Common myeloid progenitor, CD34-positive (primary cell): ENCODE measurements at regions not wholly inside any gene's neighbourhood (a gene's known extent, or its start where the extent isn't known, plus 50 kb on each side); places are given as distances from the start of the nearest gene placed in this dataset.

ENCODE experiments used
- CTCF ChIA-PET: fragments of 350-600 bp; sonication (Branson Sonifier 250); formaldehyde crosslinking; loops from one replicate; lab custom pipeline; 2021; ENCODE audit warnings: antibody characterized with exemption; lab: Charles Lee
- POLR2A ChIA-PET: fragments of 350-600 bp; sonication (Branson Sonifier 250); formaldehyde crosslinking; loops from one replicate; lab custom pipeline; 2021; ENCODE audit warnings: antibody characterized with exemption; lab: Charles Lee
- DNase-seq, 3 donors: peaks; one replicate each; pipeline versions ENCODE4 v3.0.0 to v3.0.0-alpha.2; 2013
- H3K27ac ChIP-seq, 2 experiments: 1 replicate in 1 of 2; 2 replicates in 1 of 2; pipeline ENCODE4 v1.7.0; 2013; ENCODE audit warnings: inconsistent platforms in 2 of 2, low read length in 2 of 2, mild to moderate bottlenecking in 2 of 2, low read depth in 1 of 2, moderate library complexity in 1 of 2; ENCODE audit not compliant: severe bottlenecking in 2 of 2, insufficient read depth in 1 of 2, poor library complexity in 1 of 2
- H3K27me3 ChIP-seq, 5 experiments: replicated peaks in 2 of 5; 1 replicate in 3 of 5; 2 replicates in 2 of 5; pipeline versions ENCODE4 v1.6.1 to v1.7.0; 2013; ENCODE audit warnings: low read length in 4 of 5, mild to moderate bottlenecking in 2 of 5, moderate library complexity in 2 of 5, inconsistent platforms in 1 of 5; ENCODE audit not compliant: insufficient read depth in 5 of 5, control insufficient read depth in 4 of 5
- H3K36me3 ChIP-seq, 4 experiments: 1 replicate in 2 of 4; 2 replicates in 2 of 4; pipeline versions ENCODE4 v1.6.1 to v1.7.0; 2013; ENCODE audit warnings: low read length in 3 of 4, control low read depth in 1 of 4, mild to moderate bottlenecking in 1 of 4; ENCODE audit not compliant: control insufficient read depth in 4 of 4, insufficient read depth in 4 of 4
- H3K4me1 ChIP-seq, 4 experiments: 1 replicate in 3 of 4; 2 replicates in 1 of 4; pipeline versions ENCODE4 v1.6.1 to v1.7.1; 2013; ENCODE audit warnings: low read length in 3 of 4, mild to moderate bottlenecking in 3 of 4, control low read depth in 1 of 4, inconsistent platforms in 1 of 4, moderate library complexity in 1 of 4; ENCODE audit not compliant: control insufficient read depth in 4 of 4, insufficient read depth in 4 of 4; ENCODE audit errors: control extremely low read depth in 1 of 4
- H3K4me3 ChIP-seq, 7 experiments: 1 replicate in 4 of 7; 2 replicates in 3 of 7; pipeline versions ENCODE4 v1.5.1 to v1.7.0; 2013; ENCODE audit warnings: mild to moderate bottlenecking in 7 of 7, low read length in 6 of 7, moderate library complexity in 6 of 7, inconsistent platforms in 2 of 7, low read depth in 2 of 7, control low read depth in 1 of 7; ENCODE audit not compliant: insufficient read depth in 4 of 7, control insufficient read depth in 1 of 7; ENCODE audit errors: extremely low read depth in 1 of 7
- H3K9me3 ChIP-seq, 5 experiments: 1 replicate in 4 of 5; 2 replicates in 1 of 5; pipeline versions ENCODE4 v1.6.1 to v1.7.1; 2013; ENCODE audit warnings: low read length in 4 of 5, mild to moderate bottlenecking in 2 of 5, inconsistent platforms in 1 of 5, low read depth in 1 of 5, moderate library complexity in 1 of 5; ENCODE audit not compliant: control insufficient read depth in 4 of 5, insufficient read depth in 2 of 5; ENCODE audit errors: control extremely low read depth in 1 of 5
- WGBS: methylation state at CpG from one replicate; pipeline ENCODE4 v1.1.5; 2013; ENCODE audit not compliant: insufficient coverage; 5-methylcytosine and 5-hydroxymethylcytosine counted together

DNA sequence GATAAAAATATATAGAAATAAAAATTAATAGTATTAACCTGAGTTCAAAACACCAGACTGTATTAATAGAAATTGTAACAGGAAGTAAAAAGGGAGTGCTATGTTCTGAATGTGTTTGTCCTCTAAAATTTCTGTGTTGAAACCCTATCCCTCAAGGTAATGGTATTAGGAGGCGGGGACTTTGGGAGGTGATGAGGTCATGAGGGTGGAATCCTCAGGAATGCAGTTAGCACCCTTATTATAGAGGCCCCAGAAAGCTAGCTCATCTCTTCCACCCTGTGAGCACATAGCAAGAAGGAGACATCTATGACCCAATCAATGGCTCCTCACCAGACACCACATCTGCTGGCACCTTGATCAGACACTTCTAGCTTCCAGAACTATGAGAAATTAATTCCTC is 124.5 kb downstream of the CMPK2 start:
- Histone ChIP-seq H3K9me3 (peaks cover 0 to 1% (median 0%) of the 10 kb centered on the region in 5 experiments), H3K4me1 (no peaks in the 10 kb centered on the region), H3K27me3 (peaks cover 0 to 6% (median 0%) of the 10 kb centered on the region in 5 experiments), H3K36me3 (no peaks in the 10 kb centered on the region), H3K27ac (no peak overlapping the region), H3K4me3 (no peak overlapping the region)
- WGBS, result 100% methylated on average over 1 of the region's 1 CpG
- ChIA-PET CTCF (no interaction called here), POLR2A (no interaction called here)
- DNase-seq, result no peak

- Histone ChIP-seq H3K9me3 (peaks cover 0 to 1% (median 0%) of the 10 kb centered on the region in 5 experiments), H3K36me3 (no peaks in the 10 kb centered on the region), H3K4me1 (no peaks in the 10 kb centered on the region), H3K27ac (no peak overlapping the region), H3K4me3 (no peak overlapping the region), H3K27me3 (peaks cover 0 to 7% (median 4%) of the 10 kb centered on the region in 5 experiments)
- DNase-seq, result no peak
- POLR2A ChIA-PET, result no interaction called here
- WGBS, result no CpG with 5 or more reads among the region's 4 CpGs
- CTCF ChIA-PET, result no interaction called here
Measured at GRCh38 chr2:6744038-6744437, 121.7 kb downstream of the CMPK2 start.

GRCh38 chr2:6747433-6747832 is 118.3 kb downstream of the CMPK2 start:
- ChIA-PET POLR2A (no interaction called here), CTCF (no interaction called here)
- H3K27ac ChIP-seq, result no peak overlapping the region
- no peak for DNase-seq
- H3K4me1 ChIP-seq, result no peaks in the 10 kb centered on the region
- no peak overlapping the region for H3K4me3 ChIP-seq
- no peaks in the 10 kb centered on the region for H3K36me3 ChIP-seq
- H3K9me3 ChIP-seq, result peaks cover 0 to 1% (median 0%) of the 10 kb centered on the region in 5 experiments
- no CpG with 5 or more reads among the region's 1 CpG for WGBS
- peaks cover 6 to 20% (median 8%) of the 10 kb centered on the region in 5 experiments for H3K27me3 ChIP-seq

- peaks cover 6 to 20% (median 10%) of the 10 kb centered on the region in 5 experiments for H3K27me3 ChIP-seq
- no peak for DNase-seq
- WGBS, result 66% methylated on average over 5 of the region's 8 CpGs
- no peak overlapping the region for H3K4me3 ChIP-seq
- no peak overlapping the region for H3K27ac ChIP-seq
- H3K36me3 ChIP-seq, result no peaks in the 10 kb centered on the region
- H3K4me1 ChIP-seq, result no peaks in the 10 kb centered on the region
- peaks cover 0 to 1% (median 0%) of the 10 kb centered on the region in 5 experiments for H3K9me3 ChIP-seq
- ChIA-PET POLR2A (interaction anchor here (0.6 kb wide), 1 partner anchor 56 kb away, joined by 8 read pairs; no protein-coding TSS in a partner anchor), CTCF (no interaction called here)
Measured at GRCh38 chr2:6748406-6749067, 117.2 kb downstream of the CMPK2 start.

DNA sequence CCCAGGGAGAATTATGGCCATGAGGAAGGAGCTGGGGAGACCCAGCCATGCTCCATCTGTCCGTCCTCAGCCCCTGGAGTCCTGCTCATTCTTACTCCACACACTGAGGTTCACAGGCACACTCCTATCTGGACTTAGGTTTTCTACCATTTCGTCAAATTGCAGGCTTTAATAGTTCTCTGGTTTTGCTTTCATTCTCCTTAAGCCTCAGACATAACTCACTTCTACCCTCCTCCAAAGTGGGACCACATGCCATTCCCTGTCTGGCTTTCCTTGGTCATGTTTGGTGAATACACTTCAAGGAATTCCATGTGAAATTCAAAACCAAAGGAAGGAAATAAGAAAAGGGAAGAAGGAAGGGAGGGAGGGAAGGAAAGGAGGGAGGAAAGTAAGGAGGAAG is 115.7 kb downstream of the CMPK2 start:
- POLR2A ChIA-PET, result no interaction called here
- CTCF ChIA-PET, result no interaction called here
- H3K36me3 ChIP-seq, result no peaks in the 10 kb centered on the region
- peaks cover 6 to 23% (median 14%) of the 10 kb centered on the region in 5 experiments for H3K27me3 ChIP-seq
- H3K4me1 ChIP-seq, result no peaks in the 10 kb centered on the region
- H3K4me3 ChIP-seq, result no peak overlapping the region
- DNase-seq, result no peak
- WGBS, result 82% methylated on average over 2 of the region's 2 CpGs
- peaks cover 0 to 1% (median 0%) of the 10 kb centered on the region in 5 experiments for H3K9me3 ChIP-seq
- no peak overlapping the region for H3K27ac ChIP-seq

DNA sequence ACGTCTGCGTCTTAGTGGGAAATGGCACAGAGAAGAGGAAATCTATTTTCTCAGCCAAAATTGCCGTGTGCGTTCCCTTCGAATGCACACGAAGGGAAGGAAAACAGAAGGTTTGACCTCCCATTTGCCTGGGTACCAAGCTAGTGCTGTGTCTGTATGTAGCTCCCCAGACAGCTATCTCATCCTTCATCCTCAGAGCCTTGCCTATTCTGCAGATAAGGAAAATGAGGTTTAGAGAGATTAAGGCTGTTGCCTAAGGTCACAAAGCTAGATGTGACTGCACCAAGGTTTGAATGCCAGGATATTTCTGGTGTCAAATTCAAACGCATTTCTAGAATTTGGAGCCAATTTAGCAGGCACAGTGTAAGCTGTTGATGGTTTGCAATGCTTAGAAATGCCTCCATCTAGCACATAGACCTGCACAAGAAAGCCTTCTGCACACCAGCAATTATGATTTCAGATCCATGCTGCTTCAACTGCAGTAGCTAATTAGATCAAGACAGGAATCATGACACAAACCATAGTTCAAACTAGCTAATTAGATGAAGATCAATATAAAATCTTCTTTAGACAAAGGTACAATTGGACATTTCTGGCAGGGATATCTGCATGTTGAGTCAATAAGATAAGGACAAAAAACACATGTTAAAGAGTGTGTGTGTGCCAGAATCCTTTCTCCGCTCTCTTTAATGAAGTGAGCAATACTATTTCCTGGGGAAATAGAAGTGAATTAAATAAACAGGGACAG is 115.1 kb downstream of the CMPK2 start:
- peak in 1 of 3 donors; percentile 8 for DNase-seq
- no peak overlapping the region for H3K27ac ChIP-seq
- no peaks in the 10 kb centered on the region for H3K4me1 ChIP-seq
- no peak overlapping the region for H3K4me3 ChIP-seq
- H3K27me3 ChIP-seq, result peaks cover 6 to 23% (median 14%) of the 10 kb centered on the region in 5 experiments
- ChIA-PET CTCF (no interaction called here), POLR2A (no interaction called here)
- WGBS, result 57% methylated on average over 8 of the region's 8 CpGs
- no peaks in the 10 kb centered on the region for H3K9me3 ChIP-seq
- H3K36me3 ChIP-seq, result no peaks in the 10 kb centered on the region

GRCh38 chr2:6754419-6754818 is 111.3 kb downstream of the CMPK2 start:
- peaks cover 2 to 16% (median 12%) of the 10 kb centered on the region in 5 experiments for H3K27me3 ChIP-seq
- ChIA-PET POLR2A (no interaction called here), CTCF (interaction anchor here (0.9 kb wide), 1 partner anchor 20 kb away, joined by 4 read pairs; no protein-coding TSS in a partner anchor)

More at GRCh38 chr2:6754419-6754818, 111.3 kb downstream of the CMPK2 start:
- Histone ChIP-seq H3K4me3 (no peak overlapping the region), H3K27ac (no peak overlapping the region), H3K4me1 (no peaks in the 10 kb centered on the region), H3K9me3 (no peaks in the 10 kb centered on the region), H3K36me3 (no peaks in the 10 kb centered on the region)
- 62% methylated on average over 3 of the region's 9 CpGs for WGBS
- DNase-seq, result no peak
